ENCODE measurements at regions not wholly inside any gene's neighbourhood (a gene's known extent, or its start where the extent isn't known, plus 50 kb on each side); places are given as distances from the start of the nearest gene placed in this dataset.

GRCh38 chr2:57576983-57577382 is 469.6 kb upstream of the VRK2 start:
- Histone ChIP-seq H3K4me3 (replicated peaks in 1 of 3; ENCODE audit: insufficient read depth in 1 of 3, low read depth in 1 of 3, low read length in 3 of 3) (no peak overlapping the region), H4K20me1 (replicated peaks; ENCODE audit: control insufficient read depth, extremely low read depth, insufficient read depth, low read length) (no peaks in the 10 kb centered on the region), H3K4me2 (ENCODE audit: insufficient read depth, low read length) (no peak overlapping the region), H3K9me3 (replicated peaks; ENCODE audit: control insufficient read depth, insufficient read depth, low read length) (no peaks in the 10 kb centered on the region), H3K9me1 (replicated peaks; ENCODE audit: control insufficient read depth, extremely low read depth, insufficient read depth, low read length) (no peaks in the 10 kb centered on the region), H3K9ac (replicated peaks; ENCODE audit: extremely low read depth, insufficient read depth, low read length) (no peak overlapping the region), H3K79me2 (ENCODE audit: control insufficient read depth, insufficient read depth, low read length) (no peaks in the 10 kb centered on the region), H3K4me1 (ENCODE audit: control insufficient read depth, extremely low read depth, insufficient read depth, low read length) (no peaks in the 10 kb centered on the region), H3K36me3 (ENCODE audit: control insufficient read depth in 2 of 2, extremely low read depth in 1 of 2, insufficient read depth in 2 of 2, low read length in 2 of 2) (no peaks in the 10 kb centered on the region), H3K27me3 (ENCODE audit: control insufficient read depth in 2 of 2, insufficient read depth in 2 of 2, low read length in 2 of 2) (no peaks in the 10 kb centered on the region), H2AFZ (ENCODE audit: low read depth, low read length) (no peak overlapping the region), H3K27ac (ENCODE audit: insufficient read depth, low read depth, low read length) (no peak overlapping the region)
- POLR2A ChIA-PET = no interaction called here
- FAIRE-seq (no peak), DNase-seq (ENCODE audit: low read depth, low spot score) (no peak)
- BruUV-seq (replicated peaks) = no TSS peak
- intact Hi-C loops (cut with micrococcal nuclease) = no loop called here
- CTCF ChIA-PET = interaction anchor here (0.9 kb wide), 1 partner anchor 9 kb away, joined by 3 read pairs; no protein-coding TSS in a partner anchor
- TF ChIP-seq FOS (IDR thresholded peaks at IDR 0.05; ENCODE audit: borderline replicate concordance, insufficient read depth, low read length) (no peak), GATA2 (IDR thresholded peaks at IDR 0.05; ENCODE audit: insufficient read depth, insufficient read length, low read depth, low read length) (no peak), MYC (IDR thresholded peaks at IDR 0.05; ENCODE audit: low read depth, low read length) (no peak), POLR2A (IDR thresholded peaks at IDR 0.05; ENCODE audit: low read depth, low read length) (no peak), EZH2 (IDR thresholded peaks at IDR 0.05; ENCODE audit: borderline replicate concordance, low read depth, low read length, severe bottlenecking) (no peak), CTCF (IDR thresholded peaks at IDR 0.05; ENCODE audit: extremely low read depth in 1 of 2, insufficient read depth in 1 of 2, low read depth in 1 of 2, low read length in 2 of 2) (no peak), JUN (IDR thresholded peaks at IDR 0.05; ENCODE audit: borderline replicate concordance, insufficient read depth, insufficient read length, low read depth) (no peak), MAX (IDR thresholded peaks at IDR 0.05; ENCODE audit: insufficient read depth, insufficient read length) (no peak), POLR2AphosphoS5 (IDR thresholded peaks at IDR 0.05; ENCODE audit: insufficient read depth, low read depth, low read length) (no peak)
- dilution Hi-C loops (cut with MboI; ENCODE audit: extremely low pct_ligation_motif_present, low sequenced_read_pairs) = no loop called here

All from endothelial cell of umbilical vein (primary cell).